Esophagus (tissue), 2 donors: ENCODE measurements at regions not wholly inside any gene's neighbourhood (a gene's known extent, or its start where the extent isn't known, plus 50 kb on each side); places are given as distances from the start of the nearest gene placed in this dataset.

Source experiments
- H3K27ac ChIP-seq, 2 donors: one replicate each; pipeline ENCODE4 v1.5.1; 2013; ENCODE audit warnings: low read depth in 2 of 2, mild to moderate bottlenecking in 2 of 2, inconsistent platforms in 1 of 2, low read length in 1 of 2, moderate library complexity in 1 of 2
- H3K27me3 ChIP-seq, 2 donors: one replicate each; pipeline ENCODE4 v1.6.1; 2013; ENCODE audit warnings: low read length in 2 of 2, control low read depth in 1 of 2, mild to moderate bottlenecking in 1 of 2; ENCODE audit not compliant: insufficient read depth in 2 of 2, control insufficient read depth in 1 of 2
- H3K36me3 ChIP-seq, 2 donors: one replicate each; pipeline ENCODE4 v1.6.1; 2013; ENCODE audit warnings: low read length in 1 of 2; ENCODE audit not compliant: control insufficient read depth in 2 of 2, insufficient read depth in 2 of 2
- H3K4me1 ChIP-seq, 2 donors: one replicate each; pipeline ENCODE4 v1.6.1; 2013; ENCODE audit warnings: low read length in 1 of 2; ENCODE audit not compliant: control insufficient read depth in 2 of 2, insufficient read depth in 2 of 2
- H3K4me3 ChIP-seq, 2 donors: one replicate each; pipeline ENCODE4 v1.5.1; 2013; ENCODE audit warnings: low read length in 2 of 2, mild to moderate bottlenecking in 2 of 2, low read depth in 1 of 2, moderate library complexity in 1 of 2
- H3K9me3 ChIP-seq, 2 donors: one replicate each; pipeline ENCODE4 v1.6.1; 2013; ENCODE audit warnings: mild to moderate bottlenecking in 2 of 2, low read depth in 1 of 2, low read length in 1 of 2, moderate library complexity in 1 of 2; ENCODE audit not compliant: control insufficient read depth in 2 of 2, insufficient read depth in 1 of 2
- WGBS, 2 donors: extraction: QIAGEN DNeasy Blood & Tissue Kit; methylation state at CpG; one replicate each; pipeline ENCODE4 v1.1.7; 2013; 5-methylcytosine and 5-hydroxymethylcytosine counted together
- donor health status: healthy with polysubstance abuse.
- donor health status: Bipolar disorder and iron deficiency.

GRCh38 chr3:144312702-144313101 lies 341.1 kb downstream of the DIPK2A start:
- Histone ChIP-seq H3K4me1 (no peaks in the 10 kb centered on the region), H3K27ac (no peak overlapping the region), H3K4me3 (no peak overlapping the region), H3K36me3 (no peaks in the 10 kb centered on the region), H3K9me3 (no peaks in the 10 kb centered on the region), H3K27me3 (no peaks in the 10 kb centered on the region)
- WGBS, 2 donors = 57 to 67% methylated on average over 3 of the region's 3 CpGs

GRCh38 chr3:144314946-144315345 lies 343.3 kb downstream of the DIPK2A start:
- 87 to 88% methylated on average over 3 of the region's 3 CpGs for WGBS, 2 donors
- Histone ChIP-seq H3K27ac (no peak overlapping the region), H3K27me3 (no peaks in the 10 kb centered on the region), H3K4me1 (no peaks in the 10 kb centered on the region), H3K36me3 (no peaks in the 10 kb centered on the region), H3K4me3 (no peak overlapping the region), H3K9me3 (no peaks in the 10 kb centered on the region)

GRCh38 chr3:144317961-144318360 lies 346.3 kb downstream of the DIPK2A start:
- Histone ChIP-seq H3K27ac (no peak overlapping the region), H3K9me3 (no peaks in the 10 kb centered on the region), H3K36me3 (no peaks in the 10 kb centered on the region), H3K4me3 (no peak overlapping the region), H3K27me3 (no peaks in the 10 kb centered on the region), H3K4me1 (no peaks in the 10 kb centered on the region)
- WGBS, 2 donors = 82 to 86% methylated on average over 2 of the region's 2 CpGs

- Histone ChIP-seq H3K4me3 (no peak overlapping the region), H3K36me3 (no peaks in the 10 kb centered on the region), H3K27ac (no peak overlapping the region), H3K9me3 (peaks cover 0 to 3% of the 10 kb centered on the region in 2 donors), H3K27me3 (no peaks in the 10 kb centered on the region), H3K4me1 (peaks cover 0 to 6% of the 10 kb centered on the region in 2 donors)
- WGBS, 2 donors = 58 to 74% methylated on average over 2 of the region's 2 CpGs
Observed at GRCh38 chr3:144324076-144324475, 352.5 kb downstream of the DIPK2A start.

GRCh38 chr3:144332868-144333267 lies 361.2 kb downstream of the DIPK2A start:
- Histone ChIP-seq H3K4me1 (no peaks in the 10 kb centered on the region), H3K36me3 (no peaks in the 10 kb centered on the region), H3K27ac (no peak overlapping the region), H3K27me3 (no peaks in the 10 kb centered on the region), H3K9me3 (no peaks in the 10 kb centered on the region), H3K4me3 (no peak overlapping the region)
- 69 to 81% methylated on average over 3 of the region's 3 CpGs for WGBS, 2 donors

- Histone ChIP-seq H3K27me3 (no peaks in the 10 kb centered on the region), H3K4me1 (no peaks in the 10 kb centered on the region), H3K9me3 (no peaks in the 10 kb centered on the region), H3K36me3 (no peaks in the 10 kb centered on the region), H3K27ac (no peak overlapping the region), H3K4me3 (no peak overlapping the region)
- WGBS, 2 donors = 62 to 81% methylated on average over 4 of the region's 4 CpGs
Observed at GRCh38 chr3:144341471-144341870, 369.8 kb downstream of the DIPK2A start.

GRCh38 chr3:144343343-144343742 lies 371.7 kb downstream of the DIPK2A start:
- H3K36me3 ChIP-seq = no peaks in the 10 kb centered on the region
- WGBS, 2 donors = 95 to 96% methylated on average over 9 of the region's 9 CpGs
- no peak overlapping the region for H3K27ac ChIP-seq
- no peaks in the 10 kb centered on the region for H3K27me3 ChIP-seq
- no peak overlapping the region for H3K4me3 ChIP-seq
- no peaks in the 10 kb centered on the region for H3K4me1 ChIP-seq
- H3K9me3 ChIP-seq = no peaks in the 10 kb centered on the region

GRCh38 chr3:144343777-144344176 lies 372.2 kb downstream of the DIPK2A start:
- Histone ChIP-seq H3K4me3 (no peak overlapping the region), H3K27ac (no peak overlapping the region), H3K36me3 (no peaks in the 10 kb centered on the region), H3K9me3 (no peaks in the 10 kb centered on the region), H3K4me1 (no peaks in the 10 kb centered on the region), H3K27me3 (no peaks in the 10 kb centered on the region)
- WGBS, 2 donors = 84 to 88% methylated on average over 7 of the region's 7 CpGs

- Histone ChIP-seq H3K27ac (no peak overlapping the region), H3K4me1 (no peaks in the 10 kb centered on the region), H3K9me3 (no peaks in the 10 kb centered on the region), H3K36me3 (no peaks in the 10 kb centered on the region), H3K4me3 (no peak overlapping the region), H3K27me3 (no peaks in the 10 kb centered on the region)
- WGBS, 2 donors = 69 to 72% methylated on average over 2 of the region's 2 CpGs
Observed at GRCh38 chr3:144344925-144345548, 373.4 kb downstream of the DIPK2A start.

GRCh38 chr3:144350125-144350524 lies 378.5 kb downstream of the DIPK2A start:
- Histone ChIP-seq H3K9me3 (no peaks in the 10 kb centered on the region), H3K36me3 (no peaks in the 10 kb centered on the region), H3K27ac (no peak overlapping the region), H3K4me1 (no peaks in the 10 kb centered on the region), H3K27me3 (no peaks in the 10 kb centered on the region), H3K4me3 (no peak overlapping the region)
- 87 to 92% methylated on average over 3 of the region's 3 CpGs for WGBS, 2 donors
